GM21619 (cell line): ENCODE measurements at regions not wholly inside any gene's neighbourhood (a gene's known extent, or its start where the extent isn't known, plus 50 kb on each side); places are given as distances from the start of the nearest gene placed in this dataset.

ENCODE experiments used
- ATAC-seq: cut with Tn5 transposase; IDR thresholded peaks from one replicate; pipeline ENCODE4 v1.9.1; 2021; ENCODE audit not compliant: unreplicated experiment

DNA sequence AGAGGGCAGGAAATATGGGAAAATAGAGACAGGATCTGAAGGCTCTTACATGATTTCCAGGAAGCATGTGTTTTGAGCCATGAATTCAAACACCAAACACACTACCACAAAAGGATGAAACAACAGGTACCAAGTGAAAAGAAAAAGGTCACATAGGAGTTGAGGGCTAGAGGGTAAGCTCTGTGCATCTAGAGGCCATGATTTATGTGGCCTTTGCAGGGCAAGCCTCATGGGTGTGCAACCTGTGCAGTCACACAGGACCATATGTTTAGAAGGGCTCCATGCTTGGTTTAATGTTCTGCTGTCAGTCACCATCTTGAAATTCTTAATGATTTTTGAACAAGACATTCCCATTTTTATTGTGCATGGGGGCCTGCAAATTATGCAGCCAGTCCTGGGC is 134.5 kb upstream of the CCDC68 start:
- no peak for ATAC-seq

DNA sequence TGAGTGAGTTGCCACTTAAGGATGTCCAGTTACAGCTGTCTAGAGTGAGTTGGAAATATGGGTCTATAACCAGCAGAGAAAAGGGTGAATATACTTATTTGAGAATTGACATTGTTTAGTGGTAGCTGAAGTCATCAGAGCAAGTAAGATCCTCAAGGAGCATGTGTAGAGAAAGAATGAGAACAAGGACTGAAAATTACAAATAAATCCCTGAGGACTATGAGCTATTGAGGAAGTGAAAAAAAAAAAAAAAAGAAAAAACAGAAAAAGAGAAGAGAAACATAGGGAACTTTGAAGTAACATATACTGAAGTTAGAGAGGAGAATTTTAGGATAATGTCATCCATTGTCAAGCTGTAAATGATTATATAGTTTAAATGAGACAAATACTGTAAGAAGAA is 134.0 kb upstream of the CCDC68 start:
- ATAC-seq, result no peak

DNA sequence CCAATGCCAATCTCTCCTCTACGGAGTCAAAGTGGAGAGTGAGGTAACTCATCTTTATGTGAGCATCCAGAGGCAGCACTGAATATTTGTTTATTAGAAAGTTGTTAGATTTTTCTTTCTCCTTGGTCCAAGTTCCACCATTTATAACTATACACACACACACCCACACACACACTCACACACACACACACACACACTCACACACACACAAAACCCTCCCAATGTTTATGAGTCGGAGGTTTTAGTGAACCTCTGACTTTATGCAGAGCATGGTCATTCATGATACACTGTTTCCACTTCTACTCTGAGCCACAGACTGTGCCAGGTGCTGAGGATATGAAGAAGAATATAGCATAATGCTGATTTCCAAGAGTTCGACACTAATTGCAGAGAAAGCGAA is 132.9 kb upstream of the CCDC68 start:
- no peak for ATAC-seq

DNA sequence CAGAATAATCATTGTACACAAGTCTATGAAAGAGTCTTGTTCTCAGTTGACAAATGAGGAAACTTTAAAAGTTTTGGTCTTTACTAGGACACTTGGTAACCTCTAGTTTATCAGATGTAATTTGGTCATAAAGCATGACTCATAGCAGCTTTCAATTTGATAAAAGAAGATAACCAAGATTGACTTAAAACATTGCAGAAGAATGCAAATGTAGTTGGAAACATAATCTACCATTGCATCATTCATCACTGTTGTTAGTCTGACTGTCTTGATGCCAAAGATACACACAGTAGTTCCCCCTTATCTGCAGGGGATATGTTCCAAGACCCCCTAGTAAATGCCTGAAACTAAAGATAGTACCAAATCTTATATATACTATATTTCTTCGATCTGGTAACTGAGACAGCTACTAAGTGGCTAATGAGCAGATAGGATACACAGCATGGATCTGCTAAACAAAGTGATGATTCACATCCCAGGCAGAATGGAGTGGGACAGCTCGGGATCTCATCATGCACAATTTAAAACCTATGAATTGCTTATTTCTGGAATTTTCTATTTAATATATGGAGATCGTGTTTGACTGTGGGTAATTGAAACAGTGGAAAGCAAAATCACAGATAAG is 131.4 kb upstream of the CCDC68 start:
- no peak for ATAC-seq

DNA sequence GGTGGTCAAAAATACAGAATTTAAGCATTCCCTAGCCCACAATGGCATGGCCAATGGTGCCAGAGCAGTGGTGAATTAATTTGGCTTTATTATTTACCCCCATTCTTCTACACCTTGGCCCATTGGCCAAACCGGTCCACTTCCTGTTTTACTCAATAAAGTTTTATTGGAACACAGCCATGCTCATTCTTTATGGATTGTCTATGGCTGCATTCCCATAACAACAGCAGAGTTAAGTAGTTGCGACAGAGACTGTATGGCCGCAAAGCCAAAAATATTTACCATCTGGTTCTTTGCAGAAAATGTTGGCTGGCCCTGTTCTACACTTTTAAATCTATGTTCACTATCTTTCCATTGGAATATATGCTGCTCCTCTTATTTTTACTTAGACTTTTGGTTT is 130.3 kb upstream of the CCDC68 start:
- no peak for ATAC-seq

DNA sequence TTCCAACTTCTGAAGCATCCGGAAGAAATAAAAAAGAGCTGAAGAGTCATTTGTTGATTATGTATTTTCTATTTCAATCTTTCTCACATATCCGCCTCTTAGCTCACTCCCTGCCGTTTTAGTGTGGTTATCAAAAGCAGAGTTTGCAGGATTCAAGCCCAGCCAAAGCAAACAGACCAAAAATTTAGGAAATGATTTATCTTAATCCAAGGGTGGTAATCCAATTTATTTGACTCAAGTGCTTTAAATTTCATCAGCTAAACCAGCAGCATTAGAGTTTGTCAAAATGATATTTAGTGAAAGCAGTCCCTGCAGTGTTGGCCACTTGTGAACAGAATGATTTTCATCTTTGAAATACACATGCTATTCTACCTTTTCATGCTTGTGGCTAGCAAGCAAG is 129.3 kb upstream of the CCDC68 start:
- ATAC-seq, result no peak

DNA sequence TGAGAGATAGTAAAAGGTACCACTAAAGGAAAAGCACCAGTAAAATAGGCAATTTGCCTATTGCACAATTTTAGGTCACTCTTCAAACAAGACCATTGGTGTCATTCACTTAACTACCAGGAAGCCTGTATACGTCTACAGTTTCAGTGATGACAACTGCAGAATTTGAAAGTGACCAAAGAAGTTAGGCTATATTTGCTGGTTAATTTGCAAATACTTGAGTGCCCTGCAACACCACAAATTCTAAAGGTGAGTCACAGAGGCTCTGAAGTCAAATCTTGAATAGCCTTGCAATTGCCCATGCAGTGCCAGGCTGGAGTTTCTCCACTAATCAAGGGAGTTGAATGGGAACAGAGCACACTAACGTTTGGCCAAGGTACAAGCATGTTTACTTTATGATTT is 128.7 kb upstream of the CCDC68 start:
- ATAC-seq, result peak; percentile 72

DNA sequence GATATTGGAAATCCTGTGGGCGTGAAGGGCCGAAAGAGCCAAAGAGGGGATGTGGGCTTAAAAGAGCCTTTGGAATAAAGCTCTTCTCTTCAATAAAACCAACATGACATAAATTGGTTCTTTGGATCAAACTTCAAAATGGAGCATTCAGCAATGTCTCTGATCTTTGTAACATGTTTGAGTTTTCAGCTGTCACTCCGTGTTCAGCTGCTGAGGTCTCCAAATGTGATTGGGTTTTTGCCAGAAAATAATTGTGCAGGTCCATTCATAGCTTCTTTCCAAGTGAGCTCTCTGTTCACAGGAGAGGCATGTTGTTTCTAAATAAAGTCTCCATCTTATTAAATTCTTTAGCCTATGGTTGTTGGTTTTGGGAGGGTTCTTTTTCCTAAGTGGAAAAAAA is 127.6 kb upstream of the CCDC68 start:
- no peak for ATAC-seq

DNA sequence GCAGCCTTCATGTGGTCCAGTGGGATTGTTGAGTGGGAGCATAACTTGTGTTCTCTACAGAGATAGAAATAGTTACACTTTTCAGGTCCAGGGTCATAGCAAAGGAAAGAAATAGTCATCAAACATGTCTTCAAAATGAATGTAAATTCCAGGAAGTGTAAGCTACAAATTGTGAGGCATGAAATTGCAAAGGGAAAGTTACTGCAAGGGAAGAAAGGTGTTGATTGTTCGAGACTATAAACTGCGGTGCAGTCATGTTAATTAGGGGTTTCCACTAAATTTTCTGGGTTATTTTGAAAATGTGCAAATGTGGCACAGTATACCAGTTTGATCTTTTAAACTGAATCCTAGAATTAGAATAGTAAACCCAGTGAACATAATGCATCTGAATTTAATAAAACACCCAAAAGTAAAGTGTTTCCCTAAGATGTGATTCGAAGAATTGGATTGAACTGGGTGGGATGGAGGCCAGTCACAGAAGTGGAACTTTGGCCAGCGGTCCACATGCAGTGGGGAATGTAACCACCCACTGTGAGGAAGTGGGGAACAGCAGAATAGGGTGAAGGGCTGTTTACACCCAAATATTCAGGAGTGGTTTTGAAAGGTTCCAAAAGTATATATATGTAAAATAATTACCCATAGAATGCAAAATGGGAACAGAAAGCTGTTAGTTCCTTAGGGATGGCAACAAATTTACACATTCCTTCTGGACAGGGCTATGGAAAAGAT is 126.5 kb upstream of the CCDC68 start:
- no peak for ATAC-seq

DNA sequence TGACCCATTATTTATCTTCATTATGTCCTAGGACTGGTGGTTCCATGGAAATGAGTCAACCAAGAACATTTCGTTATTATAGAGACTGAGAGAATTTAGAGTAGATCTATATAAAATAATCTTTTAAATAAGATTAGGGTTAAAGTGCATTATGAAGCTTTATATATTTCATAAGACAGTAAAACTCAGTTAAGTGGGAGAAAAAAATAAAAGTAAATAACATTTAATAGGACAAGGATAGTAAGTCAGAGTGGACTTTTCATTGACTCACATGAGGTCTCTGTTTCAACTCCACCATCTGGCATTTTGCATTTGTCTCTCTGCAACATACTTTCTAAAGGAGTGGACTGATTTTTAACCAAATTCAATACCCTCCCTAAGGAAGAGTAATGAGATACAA is 125.3 kb upstream of the CCDC68 start:
- ATAC-seq, result no peak

DNA sequence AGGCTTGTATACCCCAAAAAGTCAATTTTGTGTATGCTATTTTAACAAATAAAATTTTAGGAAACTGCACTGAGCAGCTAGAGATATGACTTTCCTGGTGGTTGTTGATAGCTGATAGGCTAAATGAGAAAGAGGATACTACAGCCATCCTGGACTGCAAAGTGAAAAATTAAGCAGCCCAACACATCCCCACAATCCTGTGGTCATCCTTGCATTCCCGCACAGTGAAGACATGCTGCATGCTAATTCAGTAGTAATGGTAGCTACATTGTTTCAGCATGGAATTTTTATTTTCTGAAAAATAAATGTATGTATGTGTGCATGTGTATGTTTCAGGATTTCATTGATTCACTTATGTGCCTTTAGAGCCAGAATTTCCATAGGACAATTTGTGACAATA is 124.2 kb upstream of the CCDC68 start:
- no peak for ATAC-seq

DNA sequence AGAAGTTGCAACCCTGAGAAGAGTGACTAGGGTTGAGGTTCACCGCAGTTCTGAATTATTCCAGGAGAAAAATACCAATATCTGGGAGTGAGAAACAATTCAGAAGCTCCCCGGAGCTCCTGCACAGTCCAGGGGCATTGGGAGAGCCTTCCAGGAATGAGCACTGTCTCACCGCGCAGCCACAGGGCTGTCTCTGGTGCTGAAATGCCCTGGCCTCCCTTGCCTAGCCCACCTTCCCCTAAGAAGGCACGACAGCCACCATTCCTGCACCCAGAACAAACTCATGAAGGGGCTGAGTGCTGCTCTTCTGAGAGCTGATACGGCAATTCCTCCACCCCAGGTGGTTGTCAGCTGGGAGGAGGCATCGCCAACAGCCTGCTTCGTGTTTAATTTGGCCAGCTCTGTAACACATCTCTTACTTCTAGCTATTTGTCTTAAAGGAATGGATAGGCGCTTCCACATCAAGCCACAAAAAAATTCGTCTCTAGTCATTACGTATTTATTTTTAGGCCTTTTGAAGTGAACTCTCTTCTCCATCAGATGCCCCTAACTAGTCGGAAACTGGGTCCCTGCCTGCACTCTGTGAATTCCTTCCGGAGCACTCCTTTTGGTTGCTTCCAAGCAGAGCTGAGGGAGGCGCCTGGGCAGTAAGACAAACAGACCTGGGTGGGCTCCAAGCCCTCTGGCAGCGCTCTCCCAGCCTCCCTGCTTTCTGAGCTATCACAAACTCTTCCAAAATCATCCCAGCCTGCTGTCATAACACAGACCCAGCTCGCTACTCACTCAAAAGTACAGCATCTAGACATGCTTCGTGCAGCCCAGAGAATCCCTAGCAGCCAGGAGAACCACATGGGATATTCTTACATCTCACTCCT is 120.5 kb upstream of the CCDC68 start:
- no peak for ATAC-seq

DNA sequence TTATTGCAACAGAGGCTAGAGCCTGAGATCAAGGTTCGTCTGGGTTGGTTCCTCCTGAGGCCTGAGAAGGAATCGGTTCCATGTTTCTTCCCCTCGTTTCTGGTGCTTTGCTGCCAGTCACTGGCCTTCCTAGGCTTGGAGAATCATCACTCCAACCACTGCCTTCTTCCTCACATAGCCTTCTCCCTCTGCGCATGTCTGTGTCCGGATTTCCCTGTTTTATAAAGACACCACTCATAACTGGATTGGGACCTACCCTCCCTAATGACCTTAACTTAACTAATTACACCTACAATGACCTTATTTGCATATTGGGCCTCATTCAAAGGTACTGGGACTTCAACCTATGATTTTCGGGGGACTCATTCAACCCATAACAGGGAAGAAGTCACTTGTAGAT is 119.8 kb upstream of the CCDC68 start:
- ATAC-seq, result no peak

DNA sequence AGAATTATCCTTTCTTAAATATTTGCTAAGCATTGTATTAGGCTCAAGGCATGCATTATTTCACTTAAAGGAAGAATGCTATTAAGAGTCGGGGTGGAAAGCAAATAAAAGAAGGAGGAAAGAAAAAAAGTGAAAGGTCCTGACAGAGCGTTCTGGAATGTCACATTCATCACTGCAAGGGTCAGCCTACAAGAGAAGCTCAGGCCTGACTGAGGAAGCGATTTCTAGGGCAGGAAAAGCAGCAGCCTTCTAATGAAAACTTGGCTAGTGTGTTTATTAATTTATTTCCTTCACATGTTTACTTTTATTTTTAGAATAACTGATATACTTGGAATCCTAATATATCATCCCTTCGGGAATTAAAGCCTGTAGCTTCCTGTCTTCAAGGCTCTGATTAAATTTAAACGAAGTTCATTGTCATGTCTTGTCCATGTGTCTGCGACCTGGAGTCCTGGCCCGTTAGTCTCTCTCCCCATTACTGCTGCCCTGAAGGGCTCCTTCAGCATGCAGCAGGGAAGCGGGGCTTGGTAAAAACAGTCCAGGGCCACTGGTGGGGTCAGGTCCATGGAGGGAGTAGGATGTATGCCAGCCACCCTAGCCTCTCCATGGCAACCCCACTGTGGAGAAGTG is 119.2 kb upstream of the CCDC68 start:
- ATAC-seq, result no peak

DNA sequence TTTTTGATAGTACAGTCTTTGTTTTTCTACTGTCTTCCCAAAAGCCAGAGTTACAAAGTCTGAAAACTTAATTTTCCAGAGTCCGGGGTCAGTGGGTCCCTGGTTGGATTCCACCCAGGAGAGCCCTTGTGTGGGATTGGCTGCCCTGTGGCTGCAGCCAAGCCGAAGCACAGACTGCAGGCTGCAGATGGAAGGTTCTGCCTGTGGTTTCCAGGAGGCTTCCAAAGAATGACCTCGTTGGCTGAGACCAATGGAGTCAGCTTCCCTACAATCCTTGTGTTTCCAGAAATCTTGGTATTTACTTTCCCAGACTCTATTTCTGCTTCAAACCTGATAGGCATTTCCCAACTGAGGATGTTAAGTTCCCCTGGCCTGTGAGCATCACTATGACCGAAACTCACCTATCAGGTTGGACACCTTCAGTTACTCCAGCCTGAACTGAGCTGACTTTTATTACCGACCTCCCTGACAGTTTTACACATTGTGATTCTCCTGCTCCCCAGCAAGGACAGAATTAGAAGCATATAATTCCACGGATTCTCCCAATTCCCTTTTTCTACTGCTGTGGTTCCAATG is 117.5 kb upstream of the CCDC68 start:
- no peak for ATAC-seq

DNA sequence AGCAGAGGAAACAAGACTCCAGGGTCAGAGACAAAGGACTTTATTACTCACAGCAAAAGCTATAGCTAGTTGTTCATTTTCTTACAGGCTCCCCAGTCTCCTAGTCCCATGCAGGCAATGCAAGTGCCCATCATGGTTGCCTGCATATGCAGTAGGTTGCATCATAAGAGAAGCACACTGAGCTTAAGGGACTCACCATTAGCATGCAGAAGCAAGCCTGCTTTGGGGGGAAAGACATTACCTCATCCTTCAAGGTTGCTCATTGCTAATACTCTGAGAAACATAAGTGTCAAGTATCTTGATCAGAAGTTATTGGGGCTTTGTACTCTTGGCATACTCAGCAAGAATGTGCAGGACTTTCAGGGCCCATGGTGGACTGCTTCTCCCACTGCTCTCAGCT is 114.6 kb upstream of the CCDC68 start:
- no peak for ATAC-seq

DNA sequence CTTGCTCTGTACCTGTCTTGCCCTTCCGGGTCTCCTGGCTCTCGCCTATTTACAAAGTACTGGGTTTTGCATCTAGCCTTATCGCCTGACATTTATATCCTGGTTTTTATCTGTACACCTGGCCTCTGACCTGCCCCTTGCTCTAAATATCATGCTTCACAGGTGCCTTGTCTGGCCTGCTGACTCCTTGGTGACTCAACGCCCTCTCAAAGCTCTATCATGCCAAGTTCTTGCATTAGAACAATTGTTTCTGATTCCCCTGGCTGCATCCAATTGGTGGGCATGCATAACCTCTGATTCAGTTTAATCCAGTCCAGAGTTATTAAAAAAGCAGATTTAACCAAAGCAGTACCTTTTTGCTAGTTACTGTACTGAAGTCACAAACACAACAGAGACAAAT is 113.9 kb upstream of the CCDC68 start:
- ATAC-seq, result no peak

DNA sequence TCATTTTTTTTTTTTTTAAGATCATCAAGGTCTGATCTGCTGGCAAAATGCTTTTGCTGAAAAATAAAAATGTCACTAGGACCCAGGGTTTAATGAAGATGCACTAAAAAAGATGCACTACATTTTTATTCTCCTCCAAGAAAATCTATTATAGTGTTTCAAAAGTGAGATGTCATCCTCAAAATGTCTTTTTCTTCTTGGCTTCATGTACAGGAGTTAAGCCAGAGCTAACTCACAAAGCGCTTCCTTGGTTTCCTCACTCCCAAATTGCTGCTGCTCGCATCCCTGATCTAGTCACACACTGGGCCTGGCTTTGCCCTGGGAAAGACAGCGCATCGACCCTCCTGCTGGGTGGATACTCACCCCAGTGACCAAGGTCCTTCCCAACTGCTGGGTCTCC is 113.4 kb upstream of the CCDC68 start:
- ATAC-seq, result no peak

DNA sequence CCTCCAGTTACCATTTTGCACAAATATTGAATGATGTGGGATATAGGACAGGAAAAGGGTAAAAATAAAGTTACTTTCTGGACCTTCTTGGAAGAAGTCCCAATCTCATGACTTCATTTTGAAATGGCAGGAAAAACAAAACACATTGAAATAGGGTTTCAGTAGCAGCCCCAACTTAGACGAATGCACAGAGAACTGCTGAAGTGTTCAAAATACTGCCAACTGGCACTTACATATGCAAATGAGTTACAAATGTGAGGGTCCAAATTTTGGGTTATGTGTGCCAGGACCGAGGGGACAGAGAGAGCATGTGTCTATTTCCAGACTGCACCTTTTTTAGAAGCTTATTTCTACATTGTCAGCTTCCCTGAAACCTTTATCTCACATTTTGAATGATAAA is 112.9 kb upstream of the CCDC68 start:
- no peak for ATAC-seq

DNA sequence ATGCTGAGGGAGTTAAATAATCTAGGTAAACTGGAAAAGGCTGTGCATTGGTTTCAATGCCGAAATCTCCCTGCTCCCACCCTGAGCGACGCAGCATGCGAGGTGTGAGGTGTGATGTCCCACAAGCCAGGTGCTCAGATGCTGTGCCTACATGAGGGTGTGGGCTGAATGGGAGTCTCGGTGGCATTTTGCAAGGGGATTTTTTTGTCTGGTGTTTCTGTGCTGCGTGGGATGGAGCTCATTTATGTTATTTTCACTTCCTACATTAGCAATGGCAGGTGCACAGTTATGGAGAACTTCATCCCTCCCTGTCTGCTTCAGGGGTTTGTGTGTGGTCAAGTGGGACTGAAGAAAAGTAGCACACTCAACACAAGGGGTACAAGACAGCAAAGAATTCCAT is 110.2 kb upstream of the CCDC68 start:
- peak; percentile 65 for ATAC-seq

DNA sequence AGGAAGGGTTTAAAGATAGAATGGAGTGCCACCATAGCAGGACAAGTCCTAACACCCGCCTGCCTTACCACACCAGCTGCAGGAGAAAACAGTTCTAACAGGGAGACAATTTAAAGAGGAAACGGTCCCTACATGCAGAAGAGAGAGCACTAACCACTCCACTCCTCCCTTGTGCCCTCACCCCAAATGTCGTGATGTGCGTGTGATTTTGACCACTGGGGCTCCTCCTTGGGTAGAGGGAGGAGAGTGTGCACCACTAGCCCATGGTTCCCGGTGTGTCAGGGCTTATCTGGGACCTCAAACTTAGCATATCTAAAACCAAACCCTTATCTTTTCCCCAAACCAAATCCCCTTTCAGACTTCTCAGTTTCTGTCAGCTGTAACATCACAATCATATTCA is 105.5 kb upstream of the CCDC68 start:
- peak; percentile 64 for ATAC-seq
